Heart left ventricle (tissue), 13 donors: ENCODE measurements at regions not wholly inside any gene's neighbourhood (a gene's known extent, or its start where the extent isn't known, plus 50 kb on each side); places are given as distances from the start of the nearest gene placed in this dataset.

Source experiments
- POLR2A ChIP-seq, 2 donors: fragments of 450-650 bp; IDR thresholded peaks; one replicate each; pipeline ENCODE4 v1.6.1; 2017; ENCODE audit warnings: antibody characterized with exemption in 2 of 2, mild to moderate bottlenecking in 2 of 2, moderate library complexity in 2 of 2
- TF ChIP-seq, protein P1 (sequence below), 12 donors: fragments of 200-600 bp; sonication (generic) in 4 of 12; IDR thresholded peaks; one replicate each; pipeline versions ENCODE4 v1.5.0 to v1.8.0; 2018 to 2022; ENCODE audit warnings: antibody characterized with exemption in 12 of 12, mild to moderate bottlenecking in 5 of 12
- donor health status: ischemic (EF 13 %, LVEDD 7.1; RV severe dilation, severe dysfunction).
- donor health status: DM: no; HTN: yes; CAD: no.
- donor health status: DM: no; HTN: no; CAD: no.
- donor health status: ischemic (EF 25% LVEDD 6.9; RV normal size, moderate dysfunction).
- donor health status: ischemic (EF 25% LVEDD 5.7; RV mildly dilated, moderate dysfunction).
- donor health status: ischemic (EF 35%, LVEDD 5.7; RV mildly dilated, moderate dysfunction).
- donor health status: nonischemic (EF 11% LVEDD 7.7; RV severe dilation, severe dysfunction).
- donor health status: DM: yes; HTN: yes; CAD: no.
- donor health status: PGD.
- donor health status: ischemic (EF 29% LVEDD 5.4; RV normal size, mild dysfunction).
- donor health status: nonischemic (EF 23%, LVEDD 6.1; RV moderate dilation, normal function).

DNA sequence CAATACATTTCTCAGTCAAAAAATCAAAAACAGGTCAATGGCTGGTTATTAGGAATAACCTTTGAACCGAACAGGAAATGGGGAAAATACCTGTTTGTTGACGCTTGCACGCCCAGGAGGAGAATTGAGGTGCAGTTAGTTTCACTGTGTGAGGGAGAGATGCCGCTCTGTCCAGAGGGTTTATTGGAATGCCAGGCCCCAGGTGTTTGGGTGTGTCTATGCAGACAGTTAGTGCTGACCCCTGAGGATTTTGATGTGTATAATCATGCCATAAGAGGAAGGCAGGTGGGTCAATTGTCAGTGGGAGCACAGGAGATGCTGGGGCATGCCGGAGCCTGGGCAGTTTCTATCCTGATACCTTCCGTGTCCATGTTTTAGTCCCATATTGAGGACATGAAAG lies 100.8 kb upstream of the DIO3 start:
- TF ChIP-seq, protein P1, sequence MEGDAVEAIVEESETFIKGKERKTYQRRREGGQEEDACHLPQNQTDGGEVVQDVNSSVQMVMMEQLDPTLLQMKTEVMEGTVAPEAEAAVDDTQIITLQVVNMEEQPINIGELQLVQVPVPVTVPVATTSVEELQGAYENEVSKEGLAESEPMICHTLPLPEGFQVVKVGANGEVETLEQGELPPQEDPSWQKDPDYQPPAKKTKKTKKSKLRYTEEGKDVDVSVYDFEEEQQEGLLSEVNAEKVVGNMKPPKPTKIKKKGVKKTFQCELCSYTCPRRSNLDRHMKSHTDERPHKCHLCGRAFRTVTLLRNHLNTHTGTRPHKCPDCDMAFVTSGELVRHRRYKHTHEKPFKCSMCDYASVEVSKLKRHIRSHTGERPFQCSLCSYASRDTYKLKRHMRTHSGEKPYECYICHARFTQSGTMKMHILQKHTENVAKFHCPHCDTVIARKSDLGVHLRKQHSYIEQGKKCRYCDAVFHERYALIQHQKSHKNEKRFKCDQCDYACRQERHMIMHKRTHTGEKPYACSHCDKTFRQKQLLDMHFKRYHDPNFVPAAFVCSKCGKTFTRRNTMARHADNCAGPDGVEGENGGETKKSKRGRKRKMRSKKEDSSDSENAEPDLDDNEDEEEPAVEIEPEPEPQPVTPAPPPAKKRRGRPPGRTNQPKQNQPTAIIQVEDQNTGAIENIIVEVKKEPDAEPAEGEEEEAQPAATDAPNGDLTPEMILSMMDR (IDR thresholded peaks at IDR 0.05): no peak
- TF ChIP-seq POLR2A (IDR thresholded peaks at IDR 0.05): no peak
